ENCODE measurements at regions not wholly inside any gene's neighbourhood (a gene's known extent, or its start where the extent isn't known, plus 50 kb on each side); places are given as distances from the start of the nearest gene placed in this dataset.
"Not testable (repeated sequence)": the region's sequence is repeated elsewhere in the genome, so short reads cannot be mapped to it uniquely, and the experiment has no call there.

DNA sequence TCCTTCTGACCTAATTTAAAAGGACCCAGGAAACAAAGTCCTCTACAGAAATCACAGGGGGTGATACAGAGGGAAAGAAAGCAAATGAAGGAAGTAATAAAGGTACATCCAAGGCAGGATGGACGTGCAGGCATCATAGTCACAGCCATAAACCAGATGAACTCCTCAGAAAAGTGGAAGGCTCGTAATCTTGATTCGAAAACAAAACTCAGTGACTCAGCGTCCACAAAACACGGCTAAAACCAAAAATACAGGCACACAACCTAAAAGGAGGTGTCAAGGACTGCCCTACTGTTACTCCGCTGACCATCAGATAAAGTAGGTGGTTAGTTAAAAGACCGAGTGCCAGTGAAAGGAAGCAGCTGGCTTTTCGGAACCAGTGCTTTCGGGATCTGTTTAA, 81.5 kb downstream of the TRIM69 start:
- DNase-seq (ENCODE audit: low read depth in 2 of 2): not testable (repeated sequence)

- not testable (repeated sequence) for DNase-seq (ENCODE audit: low read depth in 2 of 2)
Measured at GRCh38 chr15:44819331-44819987, 83.1 kb downstream of the TRIM69 start.

DNA sequence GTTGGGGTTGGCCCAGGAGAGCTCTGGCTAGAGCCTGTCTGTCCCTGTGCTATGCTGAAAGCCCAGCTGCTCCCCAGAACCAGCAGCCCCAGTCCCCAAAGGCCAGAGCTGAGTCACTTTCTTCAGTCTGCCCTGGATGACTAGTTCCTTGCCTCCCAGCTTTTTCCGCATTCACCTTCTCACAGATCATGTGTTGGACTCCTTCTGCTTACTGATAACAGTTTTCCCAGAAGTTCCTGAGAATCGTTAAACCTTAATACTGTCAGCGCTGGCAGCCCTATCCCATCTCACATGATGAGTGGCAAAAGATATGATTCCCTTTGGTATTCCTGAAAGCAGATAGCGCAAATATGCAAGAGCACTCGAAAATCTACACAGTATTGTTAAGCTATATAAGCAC, 84.2 kb downstream of the TRIM69 start:
- not testable (repeated sequence) for DNase-seq (ENCODE audit: low read depth in 2 of 2)

- DNase-seq (ENCODE audit: low read depth in 2 of 2): not testable (repeated sequence)
Measured at GRCh38 chr15:44820967-44821366, 84.6 kb downstream of the TRIM69 start.

- DNase-seq (ENCODE audit: low read depth in 2 of 2): not testable (repeated sequence)
Measured at GRCh38 chr15:44824277-44825145, 88.2 kb downstream of the TRIM69 start.

DNA sequence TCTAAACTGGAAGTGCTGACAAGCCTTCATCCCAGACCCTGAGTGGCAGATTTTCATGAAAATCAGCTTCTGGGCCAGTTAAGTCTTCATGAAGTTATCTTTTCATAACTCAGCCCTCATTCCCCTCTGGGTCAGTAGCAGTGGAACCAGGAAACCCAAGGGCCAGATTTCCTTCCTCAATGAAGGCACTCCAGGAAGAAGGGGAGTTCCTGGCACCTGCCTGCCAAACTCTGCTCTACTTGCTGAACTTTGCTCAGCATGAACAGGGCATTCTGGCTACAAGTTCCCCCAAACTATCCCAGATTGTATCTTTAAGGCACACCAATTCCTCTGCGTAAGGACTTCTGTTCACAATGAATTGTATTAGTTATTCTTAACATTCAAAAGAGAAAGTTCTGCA, 90.3 kb downstream of the TRIM69 start:
- DNase-seq (ENCODE audit: low read depth in 2 of 2): not testable (repeated sequence)

DNA sequence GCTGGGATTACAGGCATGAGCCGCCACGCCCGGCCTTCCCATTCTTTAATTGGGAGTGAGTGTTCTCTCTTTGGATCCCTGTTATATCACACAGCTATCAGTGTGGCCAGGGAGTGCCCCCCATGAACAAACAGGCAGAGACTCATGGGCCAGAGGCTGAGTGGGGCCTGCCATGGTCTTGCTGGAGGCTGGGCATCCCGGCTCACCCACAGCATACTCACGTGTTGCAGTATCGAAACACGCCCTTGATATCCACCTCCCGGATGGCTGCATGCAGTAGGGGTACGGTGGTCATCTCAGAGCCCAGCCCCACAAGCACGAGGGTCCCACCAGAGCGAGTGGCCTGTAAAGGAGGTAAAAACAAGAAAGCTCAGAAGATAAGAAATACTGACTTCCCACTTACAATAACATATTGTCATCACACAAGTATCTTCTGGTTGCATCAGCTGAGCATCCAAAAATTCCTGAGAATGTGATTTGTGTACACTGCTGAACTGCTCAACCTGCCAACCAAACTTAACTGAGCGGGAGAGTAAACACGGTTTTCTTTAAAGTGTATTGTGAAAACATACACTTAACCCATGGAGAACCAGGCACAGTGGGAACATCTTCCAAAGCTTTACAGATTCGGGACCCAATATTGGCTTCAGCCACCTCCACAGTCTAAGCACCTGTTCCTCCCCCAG, 92.0 kb downstream of the TRIM69 start:
- not testable (repeated sequence) for DNase-seq (ENCODE audit: low read depth in 2 of 2)

DNA sequence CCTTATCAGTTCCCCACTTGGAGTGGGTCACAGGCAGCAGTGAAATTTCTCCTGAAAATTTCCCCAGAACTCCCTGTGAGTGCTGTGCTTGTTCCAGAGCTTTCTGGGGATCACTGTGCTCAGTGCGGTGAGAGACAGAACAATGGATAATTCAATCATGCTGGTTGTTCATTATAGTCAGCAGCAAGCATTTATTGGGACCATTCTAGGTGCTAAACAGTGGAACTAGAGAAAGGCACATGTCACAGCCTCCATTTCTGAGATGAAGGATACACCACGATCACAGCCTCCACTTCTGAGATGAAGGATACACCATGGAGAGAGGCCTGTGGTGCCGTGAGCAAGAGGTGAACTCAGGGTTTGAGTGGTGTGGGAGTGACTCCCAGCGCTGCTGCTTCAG, 92.8 kb downstream of the TRIM69 start:
- DNase-seq (ENCODE audit: low read depth in 2 of 2): not testable (repeated sequence)

- DNase-seq (ENCODE audit: low read depth in 2 of 2): not testable (repeated sequence)
Measured at GRCh38 chr15:44830692-44831408, 94.5 kb downstream of the TRIM69 start.

DNA sequence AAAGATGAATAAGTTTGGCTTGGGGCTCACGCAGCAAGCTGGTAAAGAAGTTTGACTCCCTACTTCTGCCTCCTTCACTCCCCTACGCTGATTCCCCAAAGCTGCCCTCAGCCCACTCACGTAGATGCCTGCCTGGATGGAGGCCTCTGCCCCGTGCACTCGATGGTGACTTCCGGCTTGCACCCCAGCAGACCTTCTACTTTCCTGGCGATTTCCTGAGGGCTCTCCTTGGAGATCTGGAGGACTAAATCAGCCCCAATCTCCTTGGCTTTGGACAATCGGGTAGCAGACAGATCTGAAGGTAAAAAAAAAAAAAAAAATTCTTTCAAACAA, 95.0 kb downstream of the TRIM69 start:
- DNase-seq (ENCODE audit: low read depth in 2 of 2): not testable (repeated sequence)

GRCh38 chr15:44832133-44832532, 95.8 kb downstream of the TRIM69 start:
- DNase-seq (ENCODE audit: low read depth in 2 of 2): not testable (repeated sequence)

GRCh38 chr15:44833081-44833480, 96.8 kb downstream of the TRIM69 start:
- DNase-seq (ENCODE audit: low read depth in 2 of 2): not testable (repeated sequence)

DNA sequence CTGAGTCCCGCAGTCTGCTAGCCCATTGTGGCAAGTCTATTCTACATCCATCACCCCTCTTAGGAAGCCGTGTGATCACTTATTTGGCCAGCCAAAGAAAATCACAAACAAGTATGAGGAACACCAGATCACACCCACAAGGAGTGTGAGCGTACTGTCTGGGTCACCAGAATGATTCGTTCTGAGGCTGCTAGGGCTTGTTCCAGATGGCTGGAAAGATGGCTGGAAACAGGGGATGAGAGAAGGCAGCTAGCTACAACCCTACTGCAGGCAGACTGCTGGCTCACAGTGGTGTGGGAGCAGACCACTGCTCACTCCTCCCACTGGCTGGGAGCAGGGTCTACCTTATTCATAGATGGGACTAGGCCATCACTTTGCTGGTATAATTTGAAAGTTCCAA, 97.4 kb downstream of the TRIM69 start:
- not testable (repeated sequence) for DNase-seq (ENCODE audit: low read depth in 2 of 2)

- not testable (repeated sequence) for DNase-seq (ENCODE audit: low read depth in 2 of 2)
Measured at GRCh38 chr15:44835082-44835481, 98.8 kb downstream of the TRIM69 start.

GRCh38 chr15:44836094-44836493, 99.8 kb downstream of the TRIM69 start:
- no peak for DNase-seq (ENCODE audit: low read depth in 2 of 2)

GRCh38 chr15:44838929-44839328, 102.6 kb downstream of the TRIM69 start:
- not testable (repeated sequence) for DNase-seq (ENCODE audit: low read depth in 2 of 2)

DNA sequence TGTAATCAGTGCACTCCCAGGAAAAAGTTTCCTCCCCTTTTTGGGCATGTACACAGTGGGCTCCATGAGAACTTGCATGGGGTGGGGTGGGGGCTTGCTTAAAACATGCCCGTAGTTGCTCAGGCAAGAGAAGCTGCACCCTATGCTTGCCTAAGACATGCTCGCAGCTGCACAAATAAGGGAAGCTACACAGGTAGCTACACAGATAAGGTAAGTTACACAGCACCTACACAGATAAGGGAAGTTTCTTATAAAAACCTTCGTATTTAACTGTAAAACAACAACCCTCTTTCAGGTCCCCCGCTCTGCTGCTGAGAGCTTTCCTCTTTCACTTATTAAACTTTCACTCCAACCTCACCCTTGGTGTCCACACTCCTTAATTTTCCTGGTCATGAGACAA, 105.4 kb downstream of the TRIM69 start:
- DNase-seq (ENCODE audit: low read depth in 2 of 2): not testable (repeated sequence)

GRCh38 chr15:44842883-44843282, 106.6 kb downstream of the TRIM69 start:
- not testable (repeated sequence) for DNase-seq (ENCODE audit: low read depth in 2 of 2)

GRCh38 chr15:44844936-44845335, 108.6 kb downstream of the TRIM69 start:
- not testable (repeated sequence) for DNase-seq (ENCODE audit: low read depth in 2 of 2)

DNA sequence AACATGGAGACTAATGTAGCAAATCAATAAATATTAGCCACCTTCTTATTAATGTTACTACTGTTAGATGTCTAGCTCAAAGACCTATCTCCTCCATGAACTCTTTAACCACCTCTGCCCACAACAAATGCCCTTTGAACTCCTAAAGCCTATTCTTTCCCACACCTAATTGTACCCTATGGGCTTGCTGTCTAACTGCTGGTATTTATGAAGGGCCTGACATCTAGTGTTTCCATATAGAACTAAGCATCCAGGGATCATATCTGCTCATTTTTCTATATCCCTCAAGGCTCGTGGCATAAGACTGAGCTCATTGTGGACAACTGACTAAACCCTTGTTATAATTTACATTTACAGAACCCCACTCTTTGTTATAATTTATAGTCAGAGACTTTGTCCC, 109.8 kb downstream of the TRIM69 start:
- not testable (repeated sequence) for DNase-seq (ENCODE audit: low read depth in 2 of 2)

DNA sequence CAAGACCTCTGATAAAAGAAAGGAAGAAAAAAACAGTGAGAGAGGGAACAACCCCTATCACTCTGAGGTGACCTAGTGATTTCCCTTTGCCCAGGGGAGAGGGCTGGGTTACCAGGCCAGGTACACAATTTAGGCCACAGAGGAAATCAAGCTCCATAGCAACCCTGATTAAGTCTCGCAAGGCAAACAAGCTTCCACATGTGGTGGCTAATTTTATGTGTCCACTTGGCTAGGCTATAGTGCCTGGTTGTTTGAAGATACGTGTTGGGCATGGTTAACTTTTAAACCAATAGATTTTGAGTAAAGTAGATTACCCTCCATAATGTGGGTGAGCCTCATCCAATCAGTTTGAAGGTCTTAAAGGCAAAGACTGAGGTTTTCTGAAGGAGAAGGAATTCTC, 108.9 kb upstream of the TERB2 start:
- not testable (repeated sequence) for DNase-seq (ENCODE audit: low read depth in 2 of 2)

GRCh38 chr15:44848859-44849258, 107.6 kb upstream of the TERB2 start:
- not testable (repeated sequence) for DNase-seq (ENCODE audit: low read depth in 2 of 2)
